ENCODE measurements at regions not wholly inside any gene's neighbourhood (a gene's known extent, or its start where the extent isn't known, plus 50 kb on each side); places are given as distances from the start of the nearest gene placed in this dataset.

GRCh38 chr3:6577584-6577983 is 283.3 kb upstream of the GRM7 start:
- no peak for ATAC-seq
- no peak for TF ChIP-seq CTCF (IDR thresholded peaks at IDR 0.05)
- Histone ChIP-seq H3K4me1 (no peaks in the 10 kb centered on the region), H3K27me3 (ENCODE audit: low read depth) (no peaks in the 10 kb centered on the region), H3K36me3 (no peaks in the 10 kb centered on the region), H3K9me3 (no peaks in the 10 kb centered on the region), H3K27ac (no peak overlapping the region), H3K4me3 (no peak overlapping the region)
- intact Hi-C loops (cut with DNase I), result no loop called here
- DNase-seq, result no peak

GRCh38 chr3:6578526-6578925 is 282.4 kb upstream of the GRM7 start:
- Histone ChIP-seq H3K27ac (no peak overlapping the region), H3K4me1 (no peaks in the 10 kb centered on the region), H3K27me3 (ENCODE audit: low read depth) (no peaks in the 10 kb centered on the region), H3K36me3 (no peaks in the 10 kb centered on the region), H3K4me3 (no peak overlapping the region), H3K9me3 (no peaks in the 10 kb centered on the region)
- intact Hi-C loops (cut with DNase I), result no loop called here
- ATAC-seq (no peak), DNase-seq (no peak)
- TF ChIP-seq CTCF (IDR thresholded peaks at IDR 0.05), result no peak

- H3K4me1 ChIP-seq, result no peaks in the 10 kb centered on the region
- no peak for TF ChIP-seq CTCF (IDR thresholded peaks at IDR 0.05)
- H3K27me3 ChIP-seq (ENCODE audit: low read depth), result no peaks in the 10 kb centered on the region
- intact Hi-C loops (cut with DNase I), result no loop called here
- no peak overlapping the region for H3K27ac ChIP-seq
- H3K4me3 ChIP-seq, result no peak overlapping the region
- H3K9me3 ChIP-seq, result no peaks in the 10 kb centered on the region
- ATAC-seq (no peak), DNase-seq (no peak)
- H3K36me3 ChIP-seq, result no peaks in the 10 kb centered on the region
Measured at GRCh38 chr3:6580808-6581207, 280.1 kb upstream of the GRM7 start.

GRCh38 chr3:6585360-6585759 is 275.6 kb upstream of the GRM7 start:
- no peaks in the 10 kb centered on the region for H3K27me3 ChIP-seq (ENCODE audit: low read depth)
- no peak overlapping the region for H3K27ac ChIP-seq
- H3K9me3 ChIP-seq, result no peaks in the 10 kb centered on the region
- no peak for TF ChIP-seq CTCF (IDR thresholded peaks at IDR 0.05)
- no peaks in the 10 kb centered on the region for H3K4me1 ChIP-seq
- DNase-seq, result no peak
- no peak overlapping the region for H3K4me3 ChIP-seq
- intact Hi-C loops (cut with DNase I), result no loop called here
- no peak for ATAC-seq
- no peaks in the 10 kb centered on the region for H3K36me3 ChIP-seq

GRCh38 chr3:6600237-6600636 is 260.7 kb upstream of the GRM7 start:
- H3K9me3 ChIP-seq, result no peaks in the 10 kb centered on the region

More at GRCh38 chr3:6600237-6600636, 260.7 kb upstream of the GRM7 start:
- no peaks in the 10 kb centered on the region for H3K27me3 ChIP-seq (ENCODE audit: low read depth)
- DNase-seq, result no peak
- H3K27ac ChIP-seq, result no peak overlapping the region
- no peak for ATAC-seq
- intact Hi-C loops (cut with DNase I), result no loop called here
- H3K4me1 ChIP-seq, result no peaks in the 10 kb centered on the region
- no peak for TF ChIP-seq CTCF (IDR thresholded peaks at IDR 0.05)
- no peaks in the 10 kb centered on the region for H3K36me3 ChIP-seq
- H3K4me3 ChIP-seq, result no peak overlapping the region
